IMR-90 (cell line): ENCODE measurements at regions not wholly inside any gene's neighbourhood (a gene's known extent, or its start where the extent isn't known, plus 50 kb on each side); places are given as distances from the start of the nearest gene placed in this dataset.

Source experiments
- BHLHE40 ChIP-seq: fragments of 150-350 bp; IDR thresholded peaks from 2 replicates; pipeline ENCODE4 v1.6.1; 2016; ENCODE audit warnings: mild to moderate bottlenecking, low read depth, low read length
- CHD1 ChIP-seq: IDR thresholded peaks from 2 replicates; pipeline ENCODE4 v1.6.1; 2012; ENCODE audit warnings: low read depth, low read length, improper control_type of control experiment
- CTCF ChIP-seq: conservative IDR thresholded peaks from 2 replicates; pipeline ENCODE4 v1.5.1; 2012; ENCODE audit warnings: mild to moderate bottlenecking, low read depth, low read length, improper control_type of control experiment
- FOS ChIP-seq: fragments of 150-350 bp; IDR thresholded peaks from 2 replicates; pipeline ENCODE4 v1.6.1; 2016; ENCODE audit warnings: low read depth, low read length
- MAZ ChIP-seq: IDR thresholded peaks from 2 replicates; pipeline ENCODE4 v1.6.1; 2012; ENCODE audit warnings: low read depth, mild to moderate bottlenecking, low read length, improper control_type of control experiment, moderate library complexity, borderline replicate concordance
- POLR2A ChIP-seq: IDR thresholded peaks from 2 replicates; pipeline ENCODE4 v1.6.1; 2012; ENCODE audit warnings: mild to moderate bottlenecking, low read depth, low read length
- RFX5 ChIP-seq: IDR thresholded peaks from 2 replicates; pipeline ENCODE4 v1.8.0; 2012; ENCODE audit warnings: low read depth, mild to moderate bottlenecking, low read length, moderate library complexity
- SMC3 ChIP-seq: fragments of 150-350 bp; IDR thresholded peaks from 2 replicates; pipeline ENCODE4 v1.6.1; 2016; ENCODE audit warnings: low read depth, mild to moderate bottlenecking, antibody characterized with exemption, low read length, moderate library complexity

- no peak for TF ChIP-seq SMC3
- TF ChIP-seq CHD1, result no peak
- no peak for TF ChIP-seq POLR2A
- no peak for TF ChIP-seq FOS
- no peak for TF ChIP-seq CTCF
- TF ChIP-seq RFX5, result no peak
- TF ChIP-seq BHLHE40, result no peak
- no peak for TF ChIP-seq MAZ
Measured at GRCh38 chr7:25308906-25309705, 80.8 kb upstream of the NPVF start.
